GM19372 (cell line): ENCODE measurements at regions not wholly inside any gene's neighbourhood (a gene's known extent, or its start where the extent isn't known, plus 50 kb on each side); places are given as distances from the start of the nearest gene placed in this dataset.

Source experiments
- ATAC-seq: cut with Tn5 transposase; IDR thresholded peaks from one replicate; pipeline ENCODE4 v1.9.1; 2021; ENCODE audit warnings: mild to moderate bottlenecking, low read depth, moderate library complexity; ENCODE audit not compliant: unreplicated experiment

DNA sequence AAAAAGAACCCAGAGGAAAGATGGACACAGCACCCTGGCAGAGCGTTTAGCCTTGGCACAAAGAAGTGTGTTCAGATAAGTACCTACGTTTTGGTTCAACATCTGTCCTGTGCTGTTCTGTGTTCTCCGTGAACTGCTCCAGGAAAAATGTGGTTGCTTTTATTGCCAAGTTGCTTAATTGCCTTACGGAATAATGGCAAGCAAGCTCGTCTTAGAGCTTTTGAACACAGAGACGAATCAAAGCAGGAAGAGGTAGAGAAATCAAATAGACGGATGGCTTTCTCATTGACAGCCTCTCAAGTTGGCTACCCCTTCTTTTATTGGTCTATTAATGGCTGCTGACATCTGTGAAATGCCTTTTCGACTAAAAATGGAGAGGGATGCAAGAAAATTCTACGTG lies 911.1 kb upstream of the EEF2KMT start:
- ATAC-seq: no peak

DNA sequence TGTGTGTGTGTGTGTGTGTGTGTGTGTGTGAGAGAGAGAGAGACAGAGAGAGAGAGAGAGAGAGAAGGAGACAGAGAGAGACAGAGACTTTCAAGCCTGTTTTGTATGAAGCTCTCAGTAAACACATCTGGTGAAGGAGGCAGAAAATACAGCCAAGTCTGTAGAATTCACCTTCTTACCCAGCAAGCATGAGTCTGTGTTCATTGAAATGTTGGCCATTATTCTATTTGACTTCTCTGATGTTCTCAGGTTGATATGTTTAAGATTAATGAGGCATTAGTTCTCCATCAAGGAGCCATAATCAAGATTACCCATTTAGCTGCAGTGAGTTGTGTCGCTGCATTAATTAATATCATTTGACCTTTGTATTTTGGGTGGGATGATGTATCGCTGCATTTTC lies 895.8 kb upstream of the EEF2KMT start:
- ATAC-seq: no peak

- no peak for ATAC-seq
Measured at GRCh38 chr16:5982979-5983378, 885.4 kb upstream of the EEF2KMT start.

GRCh38 chr16:5979905-5980550 lies 882.4 kb upstream of the EEF2KMT start:
- ATAC-seq: no peak

- ATAC-seq: no peak
Measured at GRCh38 chr16:5977329-5977728, 879.7 kb upstream of the EEF2KMT start.

DNA sequence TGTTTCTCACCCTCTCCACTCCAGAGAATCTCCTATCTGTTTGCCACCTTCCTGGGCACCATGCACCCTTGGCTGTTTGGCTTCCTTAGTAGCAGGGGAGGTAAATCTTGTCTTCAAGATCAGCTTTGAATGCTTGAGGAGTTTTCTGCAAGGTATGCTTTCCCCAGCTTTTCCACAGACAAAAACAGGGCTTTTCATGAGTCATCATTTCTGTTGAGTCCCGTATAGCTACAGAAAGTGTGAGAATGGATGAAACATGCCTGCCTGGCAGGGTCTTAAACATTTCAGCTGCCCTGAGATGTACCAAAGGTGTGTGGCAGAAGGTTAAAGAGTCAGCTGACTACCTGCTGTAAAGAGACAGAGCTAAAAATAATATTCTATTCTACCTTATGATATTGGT lies 875.2 kb upstream of the EEF2KMT start:
- ATAC-seq: no peak

GRCh38 chr16:5971924-5972323 lies 874.3 kb upstream of the EEF2KMT start:
- ATAC-seq: no peak

GRCh38 chr16:5971106-5971505 lies 873.5 kb upstream of the EEF2KMT start:
- ATAC-seq: no peak

DNA sequence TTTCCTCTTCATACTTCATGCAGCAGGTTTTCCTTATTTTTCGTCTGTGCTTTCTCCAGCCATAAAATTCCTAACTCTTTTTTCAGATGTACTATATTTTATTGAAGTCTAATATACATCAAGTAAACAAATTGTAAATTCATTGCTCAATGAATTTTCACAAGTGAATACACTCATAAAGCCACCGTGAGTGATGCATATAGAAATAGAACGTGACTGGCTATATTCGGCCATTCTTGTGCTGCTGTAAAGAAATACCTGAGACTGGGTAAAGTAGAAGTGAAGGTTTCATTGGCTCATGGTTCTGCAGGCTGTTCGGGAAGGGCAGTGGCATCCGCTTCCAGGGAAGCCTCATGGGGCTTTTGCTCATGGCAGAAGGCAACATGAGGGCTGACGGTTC lies 868.4 kb upstream of the EEF2KMT start:
- no peak for ATAC-seq

- no peak for ATAC-seq
Measured at GRCh38 chr16:5965321-5965720, 867.7 kb upstream of the EEF2KMT start.

DNA sequence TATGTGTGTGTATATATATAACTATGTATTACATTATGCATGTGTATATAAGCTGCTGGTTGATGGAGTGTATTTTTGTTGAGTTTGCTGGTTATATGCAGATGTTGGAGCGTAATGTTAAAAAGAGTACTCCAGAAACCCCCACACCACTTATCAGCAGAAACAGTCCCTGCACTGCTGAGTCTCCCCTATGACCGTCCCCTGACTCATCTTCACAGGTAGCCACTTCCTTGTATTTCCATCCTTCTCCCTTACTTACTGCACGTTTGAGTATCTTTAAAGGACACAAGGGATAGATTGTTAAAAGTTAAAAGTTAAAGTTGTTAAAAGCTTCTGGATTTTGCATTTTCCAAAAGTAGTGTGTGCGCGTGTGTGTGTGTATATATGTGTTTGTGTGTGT lies 853.9 kb upstream of the EEF2KMT start:
- no peak for ATAC-seq

- no peak for ATAC-seq
Measured at GRCh38 chr16:5944971-5945370, 847.4 kb upstream of the EEF2KMT start.

DNA sequence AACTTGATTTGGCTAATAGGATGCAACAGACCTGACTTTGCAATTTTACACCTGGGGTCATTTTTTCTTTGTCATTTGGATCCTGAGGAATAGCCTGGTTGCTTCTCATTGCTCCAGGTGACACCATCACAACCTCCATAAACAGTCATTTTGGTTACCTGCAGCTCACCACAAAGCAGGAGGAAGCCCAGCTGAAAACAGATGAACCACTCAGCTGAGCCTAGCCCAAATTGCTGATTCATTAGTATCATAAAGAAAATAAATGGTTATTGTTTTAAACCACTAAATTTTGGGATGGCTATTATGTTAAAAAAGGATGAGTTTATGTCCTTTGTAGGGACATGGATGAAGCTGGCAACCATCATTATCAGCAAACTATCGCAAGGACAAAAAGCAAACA lies 841.0 kb upstream of the EEF2KMT start:
- ATAC-seq: no peak

- ATAC-seq: no peak
Measured at GRCh38 chr16:5932906-5933305, 835.3 kb upstream of the EEF2KMT start.

- ATAC-seq: no peak
Measured at GRCh38 chr16:5928476-5929065, 831.0 kb upstream of the EEF2KMT start.

GRCh38 chr16:5925850-5926249 lies 828.3 kb upstream of the EEF2KMT start:
- no peak for ATAC-seq

DNA sequence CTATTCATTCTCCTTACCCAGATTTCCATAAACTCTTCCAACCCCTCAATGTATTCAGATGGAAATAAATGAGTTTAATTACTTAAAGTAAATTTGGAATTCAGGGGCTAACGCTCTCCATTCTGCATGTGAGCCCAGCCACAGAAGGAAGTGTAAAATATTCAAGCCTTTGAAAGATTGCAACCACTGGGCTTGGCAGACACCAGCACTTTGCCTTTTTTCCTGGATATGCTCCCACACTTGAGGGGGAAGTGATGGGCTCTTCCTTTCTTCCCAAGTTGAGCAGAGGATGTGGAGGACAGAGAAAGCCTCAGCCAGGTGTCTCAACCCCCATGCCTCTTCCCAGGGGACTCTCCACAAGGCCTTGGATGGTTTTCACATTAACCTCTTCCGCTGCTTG lies 825.1 kb upstream of the EEF2KMT start:
- ATAC-seq: no peak

DNA sequence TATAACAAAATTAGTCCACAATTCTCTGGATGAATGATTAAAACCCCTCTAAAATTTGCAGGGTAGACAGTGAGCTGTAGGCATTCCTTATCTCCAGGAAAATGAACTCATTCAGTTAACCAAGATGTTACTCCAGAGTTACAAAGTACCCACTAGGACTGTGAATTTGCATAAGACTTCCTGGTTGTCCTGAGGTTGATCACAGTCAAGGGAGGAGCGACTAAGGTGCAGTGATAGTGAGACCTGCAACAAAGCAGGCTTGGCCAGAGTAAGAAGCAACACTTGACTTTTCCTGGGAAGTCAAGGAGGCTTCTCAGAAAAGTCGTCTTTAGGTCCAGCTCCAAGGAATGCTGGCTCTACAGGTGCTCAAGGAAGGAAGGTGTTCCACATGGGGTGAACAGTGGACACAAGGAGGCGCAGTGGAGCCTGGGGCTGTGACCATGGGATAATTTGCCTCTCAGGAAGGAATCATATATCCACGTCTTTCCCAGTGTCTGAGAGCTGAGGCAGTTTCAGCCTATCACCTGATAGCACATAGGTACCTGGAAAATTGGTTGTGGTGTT lies 821.1 kb upstream of the EEF2KMT start:
- ATAC-seq: no peak

DNA sequence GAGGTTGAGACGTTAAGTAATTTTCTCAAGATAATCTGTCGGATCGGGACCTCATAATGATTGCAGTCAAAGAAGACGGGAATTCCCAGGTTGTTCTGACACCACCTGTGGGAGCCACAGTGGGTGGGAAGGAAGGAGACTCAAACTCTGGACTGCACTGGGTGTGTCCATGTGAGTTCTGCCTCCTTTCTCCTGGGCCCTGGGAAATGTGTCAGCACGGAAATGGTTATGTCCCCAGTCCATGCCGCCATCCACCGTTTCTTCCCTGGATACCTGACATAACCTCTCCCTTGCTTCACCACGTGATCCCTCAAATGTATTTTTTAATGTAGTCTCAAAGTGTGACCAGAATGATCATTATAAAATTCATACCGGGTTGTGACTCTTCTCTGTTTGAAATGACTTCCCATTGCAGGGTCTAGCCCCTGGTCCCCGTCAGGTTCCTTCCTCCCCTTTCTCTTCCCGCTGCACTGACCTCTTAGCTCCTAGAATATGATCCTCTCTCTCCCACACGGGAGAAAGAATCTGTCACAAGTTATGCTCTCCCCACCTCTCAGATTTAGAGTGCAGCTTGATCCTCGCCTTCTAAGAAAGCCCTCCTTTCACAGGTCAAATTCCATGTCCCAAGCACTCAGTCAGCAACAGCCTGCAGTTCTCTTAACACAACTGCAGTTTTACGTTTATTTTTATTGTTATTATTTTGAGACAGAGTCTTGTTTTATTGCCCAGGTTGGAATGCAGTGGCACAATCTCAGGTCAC lies 820.0 kb upstream of the EEF2KMT start:
- ATAC-seq: no peak

DNA sequence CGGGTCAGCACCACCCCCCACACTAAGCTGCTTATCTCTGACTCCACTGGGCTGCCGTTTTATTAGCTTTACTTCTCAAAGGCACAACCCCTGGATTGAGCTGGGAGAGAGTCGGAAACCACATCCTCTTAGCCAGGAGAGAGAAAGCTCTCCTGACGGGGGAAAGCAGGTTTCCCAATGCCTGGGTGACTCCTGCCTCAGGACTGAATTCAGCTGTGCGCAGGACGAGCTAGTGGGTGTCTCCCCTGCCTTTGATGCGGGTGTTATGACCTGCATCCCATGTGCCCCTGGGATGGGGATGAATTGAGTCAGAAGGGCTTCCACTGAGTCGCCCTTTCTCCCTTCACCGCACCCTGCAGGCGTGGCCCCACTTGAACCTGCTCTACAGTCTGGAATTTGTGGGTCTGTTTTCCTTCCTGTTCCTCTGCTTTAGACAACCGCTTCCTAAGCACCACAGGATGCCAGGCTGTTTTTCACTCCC lies 819.2 kb upstream of the EEF2KMT start:
- ATAC-seq: no peak

DNA sequence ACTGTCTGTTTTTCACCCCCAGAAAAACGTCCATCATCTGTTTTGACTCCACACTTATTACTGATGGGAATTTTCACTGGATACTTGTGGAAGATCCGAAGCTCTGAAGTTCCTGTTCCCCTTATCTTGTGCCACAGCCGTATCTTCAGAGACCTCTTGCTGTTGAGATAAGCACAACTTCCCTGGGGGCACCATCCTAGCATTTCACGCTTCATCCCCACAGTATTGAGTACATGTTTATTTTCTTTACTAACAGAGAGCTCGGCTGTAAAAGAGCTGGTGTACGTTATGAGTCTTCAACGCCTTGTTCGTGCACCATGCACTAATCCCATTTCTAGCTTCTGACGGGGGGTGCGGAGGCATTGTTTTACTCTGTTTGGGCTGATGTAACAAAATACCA lies 813.6 kb upstream of the EEF2KMT start:
- ATAC-seq: no peak
